Ascending aorta (tissue), 2 donors: ENCODE measurements at regions not wholly inside any gene's neighbourhood (a gene's known extent, or its start where the extent isn't known, plus 50 kb on each side); places are given as distances from the start of the nearest gene placed in this dataset.
"Not testable (repeated sequence)": the region's sequence is repeated elsewhere in the genome, so short reads cannot be mapped to it uniquely, and the experiment has no call there.

Experiments used
- DNase-seq, 2 donors: peaks; one replicate each; pipeline ENCODE4 v3.0.0-alpha.2; 2019; ENCODE audit warnings: low spot score in 2 of 2
- H3K27ac ChIP-seq, 2 donors: fragments of 200-600 bp; sonication (generic); one replicate each; pipeline ENCODE4 v1.5.1; 2016 to 2017; ENCODE audit warnings: mild to moderate bottlenecking in 1 of 2
- H3K27me3 ChIP-seq: fragments of 200-600 bp; sonication (generic); one replicate; pipeline ENCODE4 v1.5.1; 2017
- H3K36me3 ChIP-seq, 2 donors: fragments of 200-600 bp; sonication (generic); one replicate each; pipeline ENCODE4 v1.5.1; 2016
- H3K4me1 ChIP-seq, 2 donors: fragments of 200-600 bp; sonication (generic); one replicate each; pipeline ENCODE4 v1.5.1; 2016 to 2017; ENCODE audit warnings: mild to moderate bottlenecking in 1 of 2
- H3K4me3 ChIP-seq, 2 donors: fragments of 200-600 bp; sonication (generic); one replicate each; pipeline ENCODE4 v1.5.1; 2016 to 2017; ENCODE audit warnings: mild to moderate bottlenecking in 1 of 2
- H3K9me3 ChIP-seq, 2 donors: fragments of 200-600 bp; sonication (generic); one replicate each; pipeline ENCODE4 v1.5.1; 2016
- CTCF ChIP-seq, 3 experiments: fragments of 200-600 bp in 2 of 3; fragments of 450-650 bp in 1 of 3; sonication (generic) in 2 of 3; IDR thresholded peaks; one replicate each; pipeline ENCODE4 v1.5.1; 2016 to 2019; ENCODE audit warnings: antibody characterized with exemption in 3 of 3, mild to moderate bottlenecking in 1 of 3, moderate library complexity in 1 of 3
- intact Hi-C: fragments of 100-400 bp; cut with DNase I; formaldehyde crosslinking; loops from one replicate; pipeline ENCODE4 v1.15.1; 2023

GRCh38 chr13:107612376-107612775 is 603.0 kb downstream of the LIG4 start:
- Histone ChIP-seq H3K27ac (no peak overlapping the region), H3K9me3 (no peaks in the 10 kb centered on the region), H3K4me1 (no peaks in the 10 kb centered on the region), H3K4me3 (no peak overlapping the region), H3K27me3 (no peaks in the 10 kb centered on the region), H3K36me3 (no peaks in the 10 kb centered on the region)
- no peak for DNase-seq
- no peak for TF ChIP-seq CTCF (IDR thresholded peaks at IDR 0.05)
- intact Hi-C loops: no loop called here

- no peaks in the 10 kb centered on the region for H3K36me3 ChIP-seq
- no peak overlapping the region for H3K4me3 ChIP-seq
- DNase-seq: no peak
- no peak for TF ChIP-seq CTCF (IDR thresholded peaks at IDR 0.05)
- no peak overlapping the region for H3K27ac ChIP-seq
- no peaks in the 10 kb centered on the region for H3K4me1 ChIP-seq
- no peaks in the 10 kb centered on the region for H3K9me3 ChIP-seq
- intact Hi-C loops: no loop called here
- no peaks in the 10 kb centered on the region for H3K27me3 ChIP-seq
Measured at GRCh38 chr13:107608736-107609135, 606.6 kb downstream of the LIG4 start.

GRCh38 chr13:107600971-107601370 is 614.4 kb downstream of the LIG4 start:
- Histone ChIP-seq H3K4me1 (no peaks in the 10 kb centered on the region), H3K4me3 (no peak overlapping the region), H3K27me3 (no peaks in the 10 kb centered on the region), H3K9me3 (no peaks in the 10 kb centered on the region), H3K36me3 (no peaks in the 10 kb centered on the region), H3K27ac (no peak overlapping the region)
- intact Hi-C loops: no loop called here
- DNase-seq: no peak
- TF ChIP-seq CTCF (IDR thresholded peaks at IDR 0.05): no peak

- H3K4me3 ChIP-seq, intact Hi-C loops, H3K36me3 ChIP-seq, DNase-seq, H3K4me1 ChIP-seq, H3K27ac ChIP-seq, H3K9me3 ChIP-seq, H3K27me3 ChIP-seq: not testable (repeated sequence)
Measured at GRCh38 chr13:107596306-107596705, 619.0 kb downstream of the LIG4 start.

- Histone ChIP-seq H3K27ac (no peak overlapping the region), H3K4me3 (no peak overlapping the region), H3K4me1 (no peaks in the 10 kb centered on the region), H3K36me3 (no peaks in the 10 kb centered on the region), H3K27me3 (no peaks in the 10 kb centered on the region), H3K9me3 (no peaks in the 10 kb centered on the region)
- DNase-seq: no peak
- no peak for TF ChIP-seq CTCF (IDR thresholded peaks at IDR 0.05)
- intact Hi-C loops: no loop called here
Measured at GRCh38 chr13:107590556-107590955, 624.8 kb downstream of the LIG4 start.

- H3K4me1 ChIP-seq: no peaks in the 10 kb centered on the region
- H3K36me3 ChIP-seq: no peaks in the 10 kb centered on the region
- no peak for DNase-seq
- intact Hi-C loops: no loop called here
- no peak overlapping the region for H3K4me3 ChIP-seq
- TF ChIP-seq CTCF (IDR thresholded peaks at IDR 0.05): no peak
- H3K27me3 ChIP-seq: no peaks in the 10 kb centered on the region
- no peaks in the 10 kb centered on the region for H3K9me3 ChIP-seq
- no peak overlapping the region for H3K27ac ChIP-seq
Measured at GRCh38 chr13:107587681-107588080, 627.7 kb downstream of the LIG4 start.
